ENCODE measurements at regions not wholly inside any gene's neighbourhood (a gene's known extent, or its start where the extent isn't known, plus 50 kb on each side); places are given as distances from the start of the nearest gene placed in this dataset.

GRCh38 chr15:38127306-38127771 is 125.3 kb upstream of the SPRED1 start:
- Histone ChIP-seq H3K56ac (replicated peaks; ENCODE audit: insufficient read length, low read depth, low read length) (no peak overlapping the region), H3K4me2 (ENCODE audit: insufficient read depth in 1 of 2, low read depth in 2 of 2, low read length in 2 of 2) (no peak overlapping the region), H2BK12ac (ENCODE audit: low read depth, low read length) (no peak overlapping the region), H3K4me1 (replicated peaks in 1 of 4; ENCODE audit: control insufficient read depth in 3 of 4, insufficient read depth in 4 of 4, low read length in 3 of 4) (peaks cover 0 to 3% (median 0%) of the 10 kb centered on the region in 4 experiments; a peak in 1 of 7 replicates), H2BK120ac (replicated peaks; ENCODE audit: low read depth, low read length) (no peak overlapping the region), H2BK15ac (ENCODE audit: low read length) (no peak overlapping the region), H2BK20ac (ENCODE audit: low read length) (no peak overlapping the region), H3K18ac (ENCODE audit: extremely low read depth, low read length) (no peak overlapping the region), H4K20me1 (replicated peaks in 1 of 2; ENCODE audit: control insufficient read depth in 1 of 2, insufficient read depth in 2 of 2, low read length in 2 of 2) (no peaks in the 10 kb centered on the region), H3K79me2 (ENCODE audit: control insufficient read depth in 1 of 2, insufficient read depth in 2 of 2, low read length in 2 of 2) (no peaks in the 10 kb centered on the region), H3K4ac (replicated peaks; ENCODE audit: insufficient read length, low read depth, low read length) (no peak overlapping the region), H3K36me3 (ENCODE audit: control insufficient read depth in 2 of 4, insufficient read depth in 4 of 4, low read length in 3 of 4) (no peaks in the 10 kb centered on the region), H4K8ac (ENCODE audit: extremely low read depth, insufficient read depth, low read length) (no peak overlapping the region), H3K23me2 (ENCODE audit: low read depth, low read length) (no peaks in the 10 kb centered on the region), H3K9me3 (ENCODE audit: insufficient read depth in 2 of 2, low read depth in 1 of 2, low read length in 1 of 2) (no peaks in the 10 kb centered on the region), H3K14ac (ENCODE audit: insufficient read length) (no peak overlapping the region), H3K9ac (replicated peaks in 1 of 4; ENCODE audit: extremely low read depth in 1 of 4, low read depth in 3 of 4, low read length in 3 of 4) (no peak overlapping the region), H3K27ac (ENCODE audit: low read depth, low read length) (no peak overlapping the region), H3K79me1 (ENCODE audit: low read depth, low read length) (no peaks in the 10 kb centered on the region), H2BK5ac (ENCODE audit: low read depth, low read length) (no peak overlapping the region), H3K23ac (ENCODE audit: insufficient read length) (no peak overlapping the region), H4K91ac (replicated peaks; ENCODE audit: insufficient read length, low read length) (no peak overlapping the region), H3K4me3 (ENCODE audit: extremely low read depth in 1 of 4, insufficient read depth in 2 of 4, low read depth in 3 of 4, low read length in 4 of 4) (no peak overlapping the region), H4K5ac (ENCODE audit: insufficient read length, low read depth, low read length) (no peak overlapping the region), H2AK5ac (ENCODE audit: low read depth, low read length) (no peak overlapping the region), H3K27me3 (replicated peaks in 1 of 4; ENCODE audit: control insufficient read depth in 3 of 4, extremely low read depth in 1 of 4, insufficient read depth in 3 of 4, low read length in 3 of 4) (no peaks in the 10 kb centered on the region), H2AFZ (ENCODE audit: low read length) (no peak overlapping the region)
- TF ChIP-seq SP2 (IDR thresholded peaks at IDR 0.05; ENCODE audit: low read length) (no peak), CHD2 (IDR thresholded peaks at IDR 0.05; ENCODE audit: low read length) (no peak), KDM1A (IDR thresholded peaks at IDR 0.05; ENCODE audit: borderline replicate concordance, low read length) (no peak), TEAD4 (IDR thresholded peaks at IDR 0.05; ENCODE audit: low read depth, low read length) (no peak)
- TF ChIP-seq, protein P1, sequence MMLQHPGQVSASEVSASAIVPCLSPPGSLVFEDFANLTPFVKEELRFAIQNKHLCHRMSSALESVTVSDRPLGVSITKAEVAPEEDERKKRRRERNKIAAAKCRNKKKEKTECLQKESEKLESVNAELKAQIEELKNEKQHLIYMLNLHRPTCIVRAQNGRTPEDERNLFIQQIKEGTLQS (IDR thresholded peaks at IDR 0.05; ENCODE audit: insufficient read depth, low read depth, low read length) = no peak
- WGBS, 2 experiments (ENCODE audit: extremely low coverage in 1 of 2, insufficient coverage in 1 of 2, insufficient read length in 1 of 2, insufficient replicate concordance in 2 of 2, low coverage in 1 of 2, low lambda C conversion rate in 2 of 2, missing lambda C conversion rate in 1 of 2) = 67% methylated on average over 1 of the region's 1 CpG; no CpG with 5 or more reads in 1 of the 2 experiments
- DNase-seq (ENCODE audit: low read depth in 1 of 2, low spot score in 2 of 2) = no peak
- CTCF ChIA-PET (ENCODE audit: partially characterized antibody) = no interaction called here
- POLR2A ChIA-PET (ENCODE audit: partially characterized antibody) = no interaction called here
- no peak for FAIRE-seq
